ENCODE measurements at regions not wholly inside any gene's neighbourhood (a gene's known extent, or its start where the extent isn't known, plus 50 kb on each side); places are given as distances from the start of the nearest gene placed in this dataset.
A peak's percentile ranks its signal among the peaks of the same experiment; 100 is the strongest.

DNA sequence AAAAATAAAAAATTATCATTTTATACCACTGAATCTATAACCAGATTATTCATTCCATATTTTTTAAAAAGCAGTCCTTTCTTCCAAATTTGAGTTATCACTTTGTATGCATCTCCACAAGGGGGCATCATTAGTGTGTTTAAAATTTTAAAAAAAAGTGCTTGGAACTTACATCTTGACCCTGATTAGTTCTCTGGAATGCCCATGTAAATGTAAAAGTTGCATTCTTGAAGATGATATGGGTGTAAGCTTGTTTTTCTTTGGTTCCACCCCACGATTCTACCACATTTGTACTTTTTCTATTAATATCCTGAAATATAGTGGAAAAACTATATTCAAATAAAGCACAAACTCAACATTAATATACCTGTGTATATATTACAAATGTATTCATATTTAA is 144.9 kb downstream of the ELAPOR2 start:
- Histone ChIP-seq H3K4me3 (no peak overlapping the region), H3K27ac (no peak overlapping the region), H3K4me1 (replicated peaks in 1 of 2) (no peaks in the 10 kb centered on the region)
- in situ Hi-C loops (cut with MboI; ENCODE audit: low pct_unique_long_range_greater_than_20kb in 2 of 9, low sequenced_read_pairs in 9 of 9, unreplicated experiment in 9 of 9): loop anchor here in 4 of 9 experiments (25.0 kb wide), 2 partner anchors 498 to 1027 kb away; no protein-coding TSS in a partner anchor
- 0 to 60% (median 41%) methylated on average over 1 of the region's 1 CpG; no CpG with 5 or more reads in 2 of the 10 experiments for WGBS, 10 experiments
- ATAC-seq (replicated peaks in 6 of 8): peak in 3 of 8 experiments; percentile 53 to 61 (median 57)
